ENCODE measurements at regions not wholly inside any gene's neighbourhood (a gene's known extent, or its start where the extent isn't known, plus 50 kb on each side); places are given as distances from the start of the nearest gene placed in this dataset.

DNA sequence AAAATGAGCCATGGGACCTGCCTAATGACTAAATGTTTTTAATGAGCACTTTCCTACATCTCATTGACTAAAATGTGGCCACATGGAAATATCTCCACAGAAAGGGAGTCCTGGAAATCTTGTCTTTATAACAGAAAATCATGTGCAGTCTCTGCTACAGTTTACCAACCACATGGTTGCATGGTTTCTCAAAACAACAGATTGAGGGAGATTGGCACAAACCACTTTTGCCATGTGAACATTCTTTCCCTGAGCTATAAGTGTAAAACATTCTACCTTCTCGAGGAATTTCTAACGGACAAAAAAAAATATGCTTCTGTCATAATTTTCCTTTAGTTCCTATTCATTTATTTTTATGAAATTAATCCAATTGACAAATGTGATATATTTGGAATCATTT lies 218.9 kb upstream of the SLITRK5 start:
- TF ChIP-seq EP300 (IDR thresholded peaks at IDR 0.05; ENCODE audit: borderline replicate concordance) (no peak), TEAD4 (IDR thresholded peaks at IDR 0.05) (no peak), ZBTB7A (IDR thresholded peaks at IDR 0.05; ENCODE audit: low read depth) (no peak), RAD21 (IDR thresholded peaks at IDR 0.05; ENCODE audit: low read depth) (no peak), FOXM1 (IDR thresholded peaks at IDR 0.05; ENCODE audit: borderline replicate concordance, low read depth) (no peak), NFIC (IDR thresholded peaks at IDR 0.05) (no peak), CEBPB (IDR thresholded peaks at IDR 0.05) (no peak), YY1 (IDR thresholded peaks at IDR 0.05; ENCODE audit: low read depth) (no peak), TAF1 (IDR thresholded peaks at IDR 0.05; ENCODE audit: low read depth) (no peak), CREB1 (IDR thresholded peaks at IDR 0.05; ENCODE audit: low read depth) (no peak), EGR1 (IDR thresholded peaks at IDR 0.05) (no peak), TCF12 (IDR thresholded peaks at IDR 0.05; ENCODE audit: low read depth) (no peak)
- TF ChIP-seq, protein P1, sequence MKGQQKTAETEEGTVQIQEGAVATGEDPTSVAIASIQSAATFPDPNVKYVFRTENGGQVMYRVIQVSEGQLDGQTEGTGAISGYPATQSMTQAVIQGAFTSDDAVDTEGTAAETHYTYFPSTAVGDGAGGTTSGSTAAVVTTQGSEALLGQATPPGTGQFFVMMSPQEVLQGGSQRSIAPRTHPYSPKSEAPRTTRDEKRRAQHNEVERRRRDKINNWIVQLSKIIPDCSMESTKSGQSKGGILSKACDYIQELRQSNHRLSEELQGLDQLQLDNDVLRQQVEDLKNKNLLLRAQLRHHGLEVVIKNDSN (IDR thresholded peaks at IDR 0.05) = no peak
- TF ChIP-seq, protein P2, sequence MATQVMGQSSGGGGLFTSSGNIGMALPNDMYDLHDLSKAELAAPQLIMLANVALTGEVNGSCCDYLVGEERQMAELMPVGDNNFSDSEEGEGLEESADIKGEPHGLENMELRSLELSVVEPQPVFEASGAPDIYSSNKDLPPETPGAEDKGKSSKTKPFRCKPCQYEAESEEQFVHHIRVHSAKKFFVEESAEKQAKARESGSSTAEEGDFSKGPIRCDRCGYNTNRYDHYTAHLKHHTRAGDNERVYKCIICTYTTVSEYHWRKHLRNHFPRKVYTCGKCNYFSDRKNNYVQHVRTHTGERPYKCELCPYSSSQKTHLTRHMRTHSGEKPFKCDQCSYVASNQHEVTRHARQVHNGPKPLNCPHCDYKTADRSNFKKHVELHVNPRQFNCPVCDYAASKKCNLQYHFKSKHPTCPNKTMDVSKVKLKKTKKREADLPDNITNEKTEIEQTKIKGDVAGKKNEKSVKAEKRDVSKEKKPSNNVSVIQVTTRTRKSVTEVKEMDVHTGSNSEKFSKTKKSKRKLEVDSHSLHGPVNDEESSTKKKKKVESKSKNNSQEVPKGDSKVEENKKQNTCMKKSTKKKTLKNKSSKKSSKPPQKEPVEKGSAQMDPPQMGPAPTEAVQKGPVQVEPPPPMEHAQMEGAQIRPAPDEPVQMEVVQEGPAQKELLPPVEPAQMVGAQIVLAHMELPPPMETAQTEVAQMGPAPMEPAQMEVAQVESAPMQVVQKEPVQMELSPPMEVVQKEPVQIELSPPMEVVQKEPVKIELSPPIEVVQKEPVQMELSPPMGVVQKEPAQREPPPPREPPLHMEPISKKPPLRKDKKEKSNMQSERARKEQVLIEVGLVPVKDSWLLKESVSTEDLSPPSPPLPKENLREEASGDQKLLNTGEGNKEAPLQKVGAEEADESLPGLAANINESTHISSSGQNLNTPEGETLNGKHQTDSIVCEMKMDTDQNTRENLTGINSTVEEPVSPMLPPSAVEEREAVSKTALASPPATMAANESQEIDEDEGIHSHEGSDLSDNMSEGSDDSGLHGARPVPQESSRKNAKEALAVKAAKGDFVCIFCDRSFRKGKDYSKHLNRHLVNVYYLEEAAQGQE (IDR thresholded peaks at IDR 0.05; ENCODE audit: low read depth) = no peak
- TF ChIP-seq, protein P3, sequence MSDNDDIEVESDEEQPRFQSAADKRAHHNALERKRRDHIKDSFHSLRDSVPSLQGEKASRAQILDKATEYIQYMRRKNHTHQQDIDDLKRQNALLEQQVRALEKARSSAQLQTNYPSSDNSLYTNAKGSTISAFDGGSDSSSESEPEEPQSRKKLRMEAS (IDR thresholded peaks at IDR 0.05) = no peak

DNA sequence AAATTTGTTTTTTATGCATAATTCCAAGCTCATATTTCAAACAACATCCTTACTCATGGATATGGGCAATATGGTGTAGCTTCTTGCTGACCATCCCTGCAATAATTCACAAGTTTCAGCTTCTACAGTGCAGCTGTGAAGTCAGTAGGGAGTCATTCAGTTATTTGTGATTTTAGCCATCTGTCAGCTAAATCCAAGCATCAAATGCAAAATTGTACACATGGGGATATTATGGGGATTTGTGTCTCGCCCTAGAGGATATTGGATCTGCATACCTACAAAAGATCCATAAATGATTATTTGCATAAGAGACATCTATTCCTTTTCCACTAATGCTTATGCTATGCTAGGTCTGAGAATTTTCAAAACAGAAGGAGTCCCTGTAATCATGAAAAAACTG lies 217.9 kb upstream of the SLITRK5 start:
- TF ChIP-seq, protein P3 (IDR thresholded peaks at IDR 0.05) = no peak
- TF ChIP-seq EGR1 (IDR thresholded peaks at IDR 0.05) = no peak
- no peak for TF ChIP-seq CREB1 (IDR thresholded peaks at IDR 0.05; ENCODE audit: low read depth)
- TF ChIP-seq, protein P2 (IDR thresholded peaks at IDR 0.05; ENCODE audit: low read depth) = no peak
- TF ChIP-seq EP300 (IDR thresholded peaks at IDR 0.05; ENCODE audit: borderline replicate concordance) = no peak
- TF ChIP-seq TAF1 (IDR thresholded peaks at IDR 0.05; ENCODE audit: low read depth) = no peak
- TF ChIP-seq ZBTB7A (IDR thresholded peaks at IDR 0.05; ENCODE audit: low read depth) = no peak
- no peak for TF ChIP-seq YY1 (IDR thresholded peaks at IDR 0.05; ENCODE audit: low read depth)
- TF ChIP-seq, protein P1 (IDR thresholded peaks at IDR 0.05) = no peak
- TF ChIP-seq TCF12 (IDR thresholded peaks at IDR 0.05; ENCODE audit: low read depth) = no peak
- TF ChIP-seq CEBPB (IDR thresholded peaks at IDR 0.05) = no peak
- TF ChIP-seq NFIC (IDR thresholded peaks at IDR 0.05) = no peak

DNA sequence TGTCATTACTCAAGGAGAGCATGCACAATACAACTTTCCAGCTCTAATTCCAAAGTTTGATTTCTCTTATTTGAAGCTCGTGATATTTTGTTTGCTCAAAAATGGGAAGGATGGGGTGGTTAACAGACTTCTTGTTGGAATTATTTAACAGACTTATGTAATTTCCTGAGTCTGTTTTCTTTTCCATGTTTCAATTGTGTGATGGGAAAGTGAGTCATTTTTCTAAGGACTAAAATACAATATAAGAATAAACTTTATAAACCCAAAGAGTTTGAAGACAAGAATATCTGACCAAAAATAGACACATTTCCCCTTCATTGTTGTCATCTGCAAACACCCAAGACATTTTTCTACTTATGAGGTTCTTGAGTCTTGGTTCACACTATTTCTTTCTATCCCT lies 211.8 kb upstream of the SLITRK5 start:
- TF ChIP-seq, protein P3 (IDR thresholded peaks at IDR 0.05) = no peak
- TF ChIP-seq NFIC (IDR thresholded peaks at IDR 0.05) (no peak), EGR1 (IDR thresholded peaks at IDR 0.05) (no peak), FOXM1 (IDR thresholded peaks at IDR 0.05; ENCODE audit: borderline replicate concordance, low read depth) (no peak), EP300 (IDR thresholded peaks at IDR 0.05; ENCODE audit: borderline replicate concordance) (no peak), ZBTB7A (IDR thresholded peaks at IDR 0.05; ENCODE audit: low read depth) (no peak), RAD21 (IDR thresholded peaks at IDR 0.05; ENCODE audit: low read depth) (no peak), YY1 (IDR thresholded peaks at IDR 0.05; ENCODE audit: low read depth) (no peak), CEBPB (IDR thresholded peaks at IDR 0.05) (no peak), TEAD4 (IDR thresholded peaks at IDR 0.05) (no peak), TAF1 (IDR thresholded peaks at IDR 0.05; ENCODE audit: low read depth) (no peak), TCF12 (IDR thresholded peaks at IDR 0.05; ENCODE audit: low read depth) (no peak), CREB1 (IDR thresholded peaks at IDR 0.05; ENCODE audit: low read depth) (no peak)
- TF ChIP-seq, protein P1 (IDR thresholded peaks at IDR 0.05) = no peak
- TF ChIP-seq, protein P2 (IDR thresholded peaks at IDR 0.05; ENCODE audit: low read depth) = no peak

DNA sequence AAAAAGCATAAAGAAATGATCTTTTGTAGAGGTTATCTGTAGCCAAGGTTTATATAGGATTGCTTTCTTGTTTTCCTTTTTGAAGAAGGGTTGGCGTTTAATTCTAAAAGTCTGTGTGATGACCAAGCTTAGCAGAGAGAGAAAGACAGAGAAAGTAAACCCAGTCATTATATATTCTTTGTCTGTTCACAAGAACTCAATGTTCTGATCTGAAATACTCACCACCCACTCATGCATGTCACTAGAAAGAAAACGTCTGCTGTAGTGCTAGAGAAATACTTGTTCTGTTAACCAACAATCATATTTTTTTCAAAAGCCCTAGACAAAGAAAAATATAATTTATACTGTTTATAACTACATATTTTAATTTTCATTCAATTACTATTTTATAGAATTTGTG lies 173.7 kb upstream of the SLITRK5 start:
- no peak for TF ChIP-seq FOXM1 (IDR thresholded peaks at IDR 0.05; ENCODE audit: borderline replicate concordance, low read depth)
- no peak for TF ChIP-seq TEAD4 (IDR thresholded peaks at IDR 0.05)
- TF ChIP-seq TAF1 (IDR thresholded peaks at IDR 0.05; ENCODE audit: low read depth) = no peak
- TF ChIP-seq EGR1 (IDR thresholded peaks at IDR 0.05) = no peak
- TF ChIP-seq, protein P3 (IDR thresholded peaks at IDR 0.05) = no peak
- TF ChIP-seq TCF12 (IDR thresholded peaks at IDR 0.05; ENCODE audit: low read depth) = no peak
- no peak for TF ChIP-seq YY1 (IDR thresholded peaks at IDR 0.05; ENCODE audit: low read depth)
- TF ChIP-seq EP300 (IDR thresholded peaks at IDR 0.05; ENCODE audit: borderline replicate concordance) = no peak
- TF ChIP-seq NFIC (IDR thresholded peaks at IDR 0.05) = no peak
- TF ChIP-seq, protein P2 (IDR thresholded peaks at IDR 0.05; ENCODE audit: low read depth) = no peak
- TF ChIP-seq, protein P1 (IDR thresholded peaks at IDR 0.05) = no peak
- no peak for TF ChIP-seq RAD21 (IDR thresholded peaks at IDR 0.05; ENCODE audit: low read depth)

Measured in Ishikawa (cell line).